Retinal pigment epithelial cell (primary cell): ENCODE measurements at regions not wholly inside any gene's neighbourhood (a gene's known extent, or its start where the extent isn't known, plus 50 kb on each side); places are given as distances from the start of the nearest gene placed in this dataset.

Experiments
- DNase-seq: peaks from one replicate; pipeline ENCODE4 v3.0.0-alpha.2; 2010; ENCODE audit warnings: low read depth
- H3K4me3 ChIP-seq: 2 replicates; pipeline ENCODE4 v1.5.1; 2011; ENCODE audit warnings: mild to moderate bottlenecking, low read length, control low read depth, moderate library complexity
- TF ChIP-seq, protein P1 (sequence below): conservative IDR thresholded peaks from 2 replicates; pipeline ENCODE4 v1.5.1; 2011; ENCODE audit warnings: low read depth, low read length, control low read depth, inconsistent platforms

DNA sequence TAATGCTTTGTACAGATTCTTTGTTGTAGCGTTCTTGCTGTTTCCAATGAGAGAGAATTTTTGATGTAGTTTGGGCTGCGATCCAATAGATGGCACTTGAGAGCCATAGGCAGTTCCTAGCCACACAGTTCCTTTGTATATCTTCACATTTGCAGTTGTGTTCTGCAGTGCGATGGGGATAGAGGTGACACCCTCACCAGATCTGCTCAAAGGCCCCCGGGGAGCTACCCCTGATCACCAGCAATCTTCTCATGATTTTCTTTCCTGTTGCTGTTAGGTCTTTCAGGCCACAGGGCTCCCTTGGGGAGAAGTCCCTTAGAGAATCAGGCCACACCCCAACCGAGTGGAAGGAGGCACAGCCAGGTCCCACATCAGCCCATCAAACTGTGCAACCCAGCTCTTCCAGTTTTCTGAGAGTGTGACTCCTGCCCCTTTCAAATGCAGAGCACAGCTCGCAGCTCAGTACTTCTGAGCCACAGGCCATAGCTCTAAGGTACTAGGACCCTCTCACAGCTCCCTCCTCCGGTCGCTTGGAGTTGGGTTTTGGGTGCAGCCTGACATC, 353.7 kb downstream of the SLCO4C1 start:
- peak; percentile 4 for DNase-seq
- TF ChIP-seq, protein P1, sequence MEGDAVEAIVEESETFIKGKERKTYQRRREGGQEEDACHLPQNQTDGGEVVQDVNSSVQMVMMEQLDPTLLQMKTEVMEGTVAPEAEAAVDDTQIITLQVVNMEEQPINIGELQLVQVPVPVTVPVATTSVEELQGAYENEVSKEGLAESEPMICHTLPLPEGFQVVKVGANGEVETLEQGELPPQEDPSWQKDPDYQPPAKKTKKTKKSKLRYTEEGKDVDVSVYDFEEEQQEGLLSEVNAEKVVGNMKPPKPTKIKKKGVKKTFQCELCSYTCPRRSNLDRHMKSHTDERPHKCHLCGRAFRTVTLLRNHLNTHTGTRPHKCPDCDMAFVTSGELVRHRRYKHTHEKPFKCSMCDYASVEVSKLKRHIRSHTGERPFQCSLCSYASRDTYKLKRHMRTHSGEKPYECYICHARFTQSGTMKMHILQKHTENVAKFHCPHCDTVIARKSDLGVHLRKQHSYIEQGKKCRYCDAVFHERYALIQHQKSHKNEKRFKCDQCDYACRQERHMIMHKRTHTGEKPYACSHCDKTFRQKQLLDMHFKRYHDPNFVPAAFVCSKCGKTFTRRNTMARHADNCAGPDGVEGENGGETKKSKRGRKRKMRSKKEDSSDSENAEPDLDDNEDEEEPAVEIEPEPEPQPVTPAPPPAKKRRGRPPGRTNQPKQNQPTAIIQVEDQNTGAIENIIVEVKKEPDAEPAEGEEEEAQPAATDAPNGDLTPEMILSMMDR, result peak; percentile 89

DNA sequence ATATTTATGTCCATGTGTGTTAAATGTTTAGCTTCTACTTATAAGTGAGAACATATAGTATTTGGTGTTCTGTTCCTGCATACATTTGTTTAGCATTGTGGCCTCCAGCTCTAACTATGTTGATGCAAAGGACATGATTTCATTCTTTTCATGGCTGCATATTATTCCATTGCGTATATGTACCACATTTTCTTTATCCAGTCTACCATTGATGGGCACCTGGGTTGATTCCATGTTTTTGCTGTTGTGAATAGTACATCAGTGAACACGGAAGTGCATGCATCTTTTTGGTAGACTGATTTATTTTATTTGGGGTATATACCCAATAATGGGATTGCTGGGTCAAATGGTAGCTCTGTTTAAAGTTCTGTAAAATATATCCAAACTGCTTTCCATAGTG, 359.0 kb downstream of the SLCO4C1 start:
- no peak for DNase-seq
- no peak overlapping the region for H3K4me3 ChIP-seq
- TF ChIP-seq, protein P1, result no peak

More for the DNA sequence above, 353.7 kb downstream of the SLCO4C1 start:
- no peak overlapping the region for H3K4me3 ChIP-seq

DNA sequence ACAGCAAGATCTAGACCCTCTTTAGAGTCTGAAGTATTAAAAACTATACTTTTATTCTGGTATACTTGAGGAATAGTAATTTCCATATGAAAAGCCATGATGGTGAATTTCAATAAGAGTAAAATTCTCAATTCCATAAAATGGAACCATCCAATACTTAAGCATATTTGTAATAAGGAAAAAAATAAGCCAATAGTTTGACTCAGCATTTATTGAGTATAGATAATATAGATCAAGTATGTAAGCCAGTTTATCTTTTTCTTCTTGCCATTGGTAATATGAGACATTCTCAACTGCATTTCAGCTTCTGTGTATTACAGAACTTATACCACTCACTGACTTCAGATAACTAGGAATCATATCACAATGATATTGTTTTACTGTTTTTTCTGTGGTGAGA, 361.0 kb downstream of the SLCO4C1 start:
- TF ChIP-seq, protein P1, result no peak
- H3K4me3 ChIP-seq, result no peak overlapping the region
- DNase-seq, result no peak

DNA sequence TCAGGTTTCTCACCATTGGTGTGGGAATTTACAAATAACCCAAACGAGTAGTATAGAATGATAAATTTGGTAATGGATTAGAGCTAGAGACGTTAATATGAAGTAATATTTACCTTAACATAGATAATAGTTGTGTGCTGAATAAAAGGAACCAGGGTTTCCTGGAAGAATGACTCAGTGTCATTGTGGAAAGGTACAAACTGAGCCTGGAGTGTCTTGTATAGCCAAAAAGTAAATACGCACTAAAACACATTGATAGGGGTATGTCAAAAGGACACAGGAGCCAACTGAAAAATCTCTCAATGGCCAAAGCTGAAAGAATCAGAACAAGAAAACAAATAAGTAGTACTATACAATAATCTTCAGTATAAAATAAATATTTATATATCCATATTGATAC, 363.5 kb downstream of the SLCO4C1 start:
- no peak overlapping the region for H3K4me3 ChIP-seq
- TF ChIP-seq, protein P1, result no peak
- DNase-seq, result no peak

DNA sequence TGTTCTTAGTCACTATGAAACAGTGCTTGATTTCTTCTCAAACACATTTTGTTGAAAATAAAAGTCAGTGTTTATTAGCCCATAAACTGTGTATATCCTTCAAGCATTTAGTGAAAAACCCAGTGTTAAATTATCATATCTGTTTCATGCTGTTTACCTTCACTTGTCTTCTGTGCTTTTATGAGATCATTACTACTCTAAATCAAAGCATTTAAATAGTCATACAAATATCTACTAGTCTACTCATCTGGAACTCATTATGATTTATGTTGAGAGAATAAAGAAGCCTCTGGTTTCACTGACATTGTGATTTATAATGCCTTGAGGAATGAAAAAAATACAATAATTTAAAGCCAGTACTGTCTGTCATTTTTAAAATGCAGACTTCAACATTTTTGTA, 366.5 kb downstream of the SLCO4C1 start:
- TF ChIP-seq, protein P1, result no peak
- DNase-seq, result no peak
- H3K4me3 ChIP-seq, result no peak overlapping the region

DNA sequence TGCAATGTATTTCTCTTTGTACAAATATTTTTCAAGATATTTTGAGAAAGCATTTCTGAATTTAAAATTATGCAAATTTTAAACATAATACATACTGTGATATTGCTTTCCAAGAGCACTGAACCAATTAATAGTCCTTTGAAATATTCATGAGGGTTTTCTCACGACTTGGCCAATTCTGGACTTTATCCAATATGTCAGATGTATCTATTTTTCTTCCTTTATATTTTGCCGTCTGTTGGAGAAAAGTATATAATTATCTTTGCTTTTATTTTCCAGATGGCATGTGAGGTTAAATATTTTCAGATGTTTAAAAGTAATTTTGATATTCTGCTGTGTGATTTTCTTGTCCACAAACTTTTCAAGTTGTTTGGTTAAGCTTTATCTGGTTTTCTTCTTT, 378.9 kb downstream of the SLCO4C1 start:
- DNase-seq, result no peak
- no peak overlapping the region for H3K4me3 ChIP-seq
- TF ChIP-seq, protein P1, result no peak

DNA sequence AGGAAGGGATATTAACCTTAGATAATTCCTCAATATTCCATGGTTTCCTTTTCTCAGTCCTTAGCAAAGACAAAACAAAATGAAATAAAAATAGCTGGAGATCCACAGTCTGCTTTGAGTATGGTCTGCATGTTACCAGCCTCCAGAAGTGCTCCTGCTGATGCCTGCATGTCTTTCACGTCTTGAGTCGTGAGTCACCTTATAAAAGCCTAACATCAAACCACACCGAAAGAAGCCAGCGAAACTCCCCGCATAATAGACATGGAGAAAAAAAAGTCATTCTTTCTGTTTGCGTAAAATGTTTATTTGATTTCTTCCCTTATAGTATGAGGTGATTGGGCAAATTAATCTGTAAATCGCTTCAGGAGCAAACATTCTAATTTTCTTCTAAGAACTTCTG, 380.5 kb downstream of the SLCO4C1 start:
- TF ChIP-seq, protein P1, result no peak
- no peak overlapping the region for H3K4me3 ChIP-seq
- DNase-seq, result no peak
